Loucy (cell line): ENCODE measurements at regions not wholly inside any gene's neighbourhood (a gene's known extent, or its start where the extent isn't known, plus 50 kb on each side); places are given as distances from the start of the nearest gene placed in this dataset.

Experiments used
- CTCF ChIP-seq: fragments of 200-600 bp; sonication (generic); conservative IDR thresholded peaks from 2 replicates; pipeline ENCODE4 v1.5.1; 2014; ENCODE audit warnings: mild to moderate bottlenecking, antibody characterized with exemption, low read length
- EZH2phosphoT487 ChIP-seq: fragments of 200-600 bp; IDR thresholded peaks from 2 replicates; pipeline ENCODE4 v1.6.1; 2018; ENCODE audit warnings: antibody characterized with exemption, mild to moderate bottlenecking, moderate library complexity, borderline replicate concordance

- TF ChIP-seq CTCF (no peak), EZH2phosphoT487 (no peak)
These were observed 272.2 kb upstream of the NFE2L3 start for GRCh38 chr7:25879799-25880198.
